NCI-H82 treated with DMSO at 0.1 percent for 48 hours (cell line): ENCODE measurements at regions not wholly inside any gene's neighbourhood (a gene's known extent, or its start where the extent isn't known, plus 50 kb on each side); places are given as distances from the start of the nearest gene placed in this dataset.

ENCODE experiments used
- DNase-seq: peaks from one replicate; lab custom pipeline; 2025; ENCODE audit not compliant: unreplicated experiment; lab: John Stamatoyannopoulos, UW

DNA sequence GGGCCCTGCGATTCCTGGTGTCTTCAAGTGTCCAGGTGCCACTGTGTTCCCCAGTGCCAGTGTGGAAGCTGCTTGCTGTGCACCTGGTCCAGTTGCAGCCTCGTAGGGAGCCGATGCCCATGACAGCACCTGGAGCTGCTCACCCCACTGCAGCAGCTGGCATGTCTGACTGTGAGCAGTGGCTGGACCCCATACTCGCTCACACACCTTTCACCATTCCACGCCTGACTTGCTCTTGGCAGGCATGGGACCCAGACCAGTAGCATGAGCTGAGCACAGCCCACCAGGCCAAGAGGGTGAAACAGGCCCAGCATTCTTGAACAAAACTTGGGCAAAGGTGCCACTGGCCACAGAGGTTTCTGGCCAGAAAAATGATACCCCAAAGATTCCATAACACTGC is 124.5 kb upstream of the THY1 start:
- no peak for DNase-seq

DNA sequence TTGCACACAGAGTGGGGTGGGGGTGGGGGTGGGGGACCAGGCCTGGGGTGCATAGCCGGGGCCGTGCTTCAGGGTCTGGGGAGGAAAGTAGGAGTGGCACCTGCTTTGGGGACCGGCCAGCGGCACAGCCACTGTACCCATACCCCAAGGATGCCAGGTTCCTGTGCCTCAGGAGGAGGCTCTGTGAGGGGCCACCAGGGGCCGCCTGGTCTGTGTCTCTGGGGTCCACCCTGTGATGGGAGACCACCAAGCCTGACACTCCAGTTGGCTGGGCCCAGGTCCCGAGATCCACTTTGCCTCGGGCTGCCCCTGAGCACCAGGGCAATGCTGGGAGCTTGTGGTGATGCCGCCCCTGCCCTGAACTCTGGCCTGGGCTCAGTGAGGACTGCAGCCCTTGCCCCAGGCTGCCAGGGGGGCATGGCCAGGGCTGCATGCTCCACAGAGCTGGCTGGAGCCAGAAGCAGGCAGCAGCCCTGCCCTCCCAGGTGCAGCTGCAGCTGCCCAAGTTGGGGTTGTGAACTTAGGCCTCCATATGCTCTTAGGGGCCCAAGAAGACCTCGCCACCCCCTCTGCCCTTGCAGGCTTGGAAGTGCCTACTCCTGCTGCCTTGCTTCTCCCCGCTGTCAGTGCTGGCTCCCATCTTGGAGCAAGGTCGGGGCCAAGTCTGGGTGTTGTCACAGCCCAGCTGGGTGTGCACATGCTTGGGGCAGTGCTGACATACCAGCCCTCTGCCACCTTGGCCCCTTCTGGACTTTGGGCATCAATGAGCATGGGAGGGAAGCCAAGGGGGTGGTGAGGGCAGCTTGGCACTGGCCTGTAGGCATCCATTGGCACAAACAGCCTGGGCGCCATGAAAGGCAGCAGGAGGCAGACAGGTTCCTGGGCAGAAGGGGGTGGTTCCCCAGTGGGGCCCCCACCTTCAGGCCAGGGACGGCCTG is 123.3 kb upstream of the THY1 start:
- DNase-seq = no peak

DNA sequence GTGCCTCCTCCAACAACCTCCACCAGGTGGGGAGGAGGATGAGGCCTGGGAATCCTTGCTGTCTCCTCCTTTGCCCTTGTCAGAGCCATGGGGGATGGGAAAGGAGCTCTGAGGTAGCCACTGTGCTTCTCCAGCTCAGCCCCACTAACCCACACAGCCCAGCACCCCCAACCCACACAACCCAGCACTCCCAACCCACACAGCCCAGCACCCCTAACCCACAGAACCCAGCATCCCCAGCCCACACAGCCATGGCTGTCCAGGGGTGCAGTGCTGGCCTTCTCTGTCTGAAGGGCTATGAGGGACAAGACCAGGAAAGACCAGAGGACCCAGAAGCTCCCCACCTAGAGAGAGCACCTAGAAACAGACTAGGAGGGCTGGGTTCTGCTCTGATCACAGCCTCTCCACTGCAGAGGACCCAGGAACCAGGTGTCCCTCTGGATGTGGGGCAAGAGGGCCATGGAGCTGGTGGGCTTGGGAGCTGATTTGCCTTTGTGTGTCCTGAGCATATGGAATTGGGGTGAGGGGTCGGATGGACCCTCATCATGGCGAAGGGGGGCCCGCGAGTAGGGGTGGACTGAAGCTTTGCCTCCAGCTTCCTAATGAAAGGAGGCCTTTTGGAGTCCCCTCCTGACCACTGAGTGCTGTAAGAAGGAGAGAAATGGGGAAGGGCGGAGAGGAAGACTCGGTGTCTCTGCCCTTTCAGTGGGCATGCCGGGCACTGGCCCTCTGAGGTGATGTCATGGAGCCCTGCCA is 117.6 kb upstream of the THY1 start:
- DNase-seq = no peak

DNA sequence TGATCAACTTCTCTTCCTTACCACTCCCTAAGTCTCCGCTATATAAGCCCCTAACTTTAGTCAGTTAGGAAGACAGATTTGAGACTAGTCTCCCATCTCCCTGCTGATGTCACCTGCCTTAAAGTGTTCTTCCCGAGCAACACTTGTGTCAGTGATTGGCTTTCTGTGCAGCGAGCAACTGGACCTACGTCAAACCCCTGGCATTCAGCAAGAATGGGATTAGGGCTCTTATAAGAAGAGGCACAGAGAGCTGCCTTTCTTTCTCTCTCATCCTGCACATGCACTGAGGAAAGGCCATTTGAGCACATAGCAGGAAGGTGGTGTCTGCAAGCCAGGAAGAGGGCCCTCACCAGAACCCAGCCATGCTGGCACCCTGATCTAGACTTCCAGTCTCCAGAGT is 116.6 kb upstream of the THY1 start:
- no peak for DNase-seq

DNA sequence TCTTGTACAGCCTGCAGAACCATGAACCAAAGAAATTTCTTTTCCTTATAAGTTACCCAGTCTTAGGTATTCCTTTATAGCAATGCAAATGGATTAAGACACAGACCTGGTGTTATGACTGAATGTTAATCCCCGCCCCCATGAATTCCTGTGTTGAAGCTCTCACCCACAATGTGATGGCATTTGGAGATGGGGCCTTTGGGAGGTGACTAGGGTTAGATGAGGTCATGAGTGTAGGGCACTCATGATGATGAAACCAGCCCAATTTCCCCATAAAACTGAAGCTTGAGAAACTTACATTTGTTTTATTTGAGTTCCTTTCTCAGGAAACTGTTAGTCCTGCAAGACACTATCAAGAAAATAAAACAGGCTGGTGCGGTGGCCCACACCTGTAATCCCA is 115.8 kb upstream of the THY1 start:
- DNase-seq = no peak

DNA sequence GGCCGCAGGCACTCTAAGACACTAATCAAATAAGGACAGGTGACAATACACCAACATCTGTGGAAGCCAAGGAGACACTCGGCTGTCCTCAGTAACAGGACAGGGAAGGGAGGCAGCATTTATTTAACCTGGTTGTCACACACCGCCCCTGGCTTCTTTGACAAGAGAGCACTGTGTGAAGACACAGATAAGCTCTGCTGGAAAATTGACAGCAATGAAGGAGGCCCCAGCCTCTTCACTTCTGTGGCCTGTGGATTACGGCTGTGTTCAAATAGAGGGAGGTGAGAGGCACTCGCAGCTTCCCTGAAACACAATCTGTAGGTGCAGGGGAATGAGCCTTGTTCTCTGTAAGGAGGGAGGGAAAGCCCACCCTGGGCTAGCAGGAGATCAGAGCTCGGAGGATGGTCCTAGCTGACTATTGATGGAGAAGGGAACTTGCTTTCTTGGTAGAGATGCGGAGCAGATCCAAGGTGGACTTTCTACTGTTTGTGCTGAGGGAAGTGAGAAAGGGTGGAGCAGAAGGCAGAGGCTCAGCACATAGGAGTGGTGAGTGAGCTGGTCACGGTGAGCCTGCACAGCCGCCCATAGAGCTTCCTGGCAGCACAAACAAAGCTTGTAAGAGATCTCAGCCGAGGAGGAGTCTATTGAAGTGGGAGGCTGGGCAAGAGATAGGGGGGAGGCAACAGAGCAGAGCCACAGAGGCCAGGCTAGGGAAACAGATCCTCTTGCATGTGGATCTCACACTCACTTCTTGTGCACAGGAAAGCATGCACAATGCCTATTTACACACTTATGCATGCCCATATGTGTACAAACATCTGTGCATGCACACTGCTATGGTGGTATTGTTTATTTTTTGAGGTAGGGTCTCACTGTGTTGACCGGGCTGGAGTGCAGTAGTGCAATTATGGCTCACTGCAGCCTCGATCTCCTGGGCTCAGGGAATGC is 114.6 kb upstream of the THY1 start:
- no peak for DNase-seq

DNA sequence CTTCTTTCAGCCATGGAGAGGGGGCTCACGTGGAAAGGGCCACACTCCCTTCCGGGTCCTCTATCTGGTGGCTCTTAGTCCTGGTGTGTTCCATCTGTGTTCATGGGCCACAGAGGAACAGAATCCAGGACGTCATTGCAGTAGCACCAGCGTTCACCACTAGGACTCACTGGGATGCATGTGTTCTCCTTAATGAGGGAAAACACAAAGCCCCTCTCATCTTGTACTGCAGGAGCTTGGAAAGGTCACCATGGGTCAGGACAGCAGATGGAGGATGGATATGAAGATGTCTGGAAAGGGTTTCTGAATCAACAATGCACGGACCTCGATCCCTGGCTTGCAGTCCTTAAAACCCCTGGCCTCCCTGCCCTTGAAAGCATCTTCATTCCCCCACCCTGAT is 113.8 kb upstream of the THY1 start:
- DNase-seq = peak; percentile 64

DNA sequence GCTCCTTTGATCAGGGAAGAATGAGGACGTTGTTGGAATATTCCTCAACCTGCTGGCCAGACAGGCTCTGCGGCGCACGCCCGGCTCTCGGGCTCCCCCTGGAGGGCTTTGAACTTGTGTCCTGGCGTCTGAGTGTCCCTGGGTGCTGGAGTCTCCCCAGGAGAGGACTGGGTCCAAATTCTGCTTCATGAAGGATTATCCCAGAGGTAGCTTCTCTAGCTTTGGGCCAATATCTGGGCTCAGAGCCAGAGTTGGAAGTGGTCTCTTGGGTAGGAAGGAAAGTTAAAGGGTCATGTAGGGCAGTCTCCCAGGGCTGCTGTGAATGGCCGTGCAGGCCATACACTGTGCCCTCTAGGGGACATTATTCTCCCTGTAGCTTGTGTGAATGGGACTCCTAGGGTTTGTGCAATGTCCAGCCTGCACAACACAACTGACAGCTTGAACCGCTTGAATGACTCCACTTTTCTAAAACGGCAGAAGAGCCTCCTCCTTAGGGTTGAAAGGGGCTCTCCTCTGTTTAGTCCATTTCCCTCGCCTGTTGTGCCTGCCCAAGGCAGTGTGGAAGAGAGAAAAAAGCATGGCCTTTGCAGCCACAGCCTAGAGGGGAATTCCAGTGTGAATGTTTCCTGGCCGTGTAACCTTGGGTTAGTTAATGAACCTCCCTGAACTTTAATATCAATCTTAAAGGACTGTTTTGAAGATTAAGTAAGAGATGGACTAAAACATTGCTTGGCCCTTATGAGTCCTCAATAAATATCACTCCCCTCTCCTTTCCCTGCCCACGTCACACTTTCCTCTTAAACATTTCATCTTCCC is 111.2 kb upstream of the THY1 start:
- DNase-seq = peak; percentile 70

DNA sequence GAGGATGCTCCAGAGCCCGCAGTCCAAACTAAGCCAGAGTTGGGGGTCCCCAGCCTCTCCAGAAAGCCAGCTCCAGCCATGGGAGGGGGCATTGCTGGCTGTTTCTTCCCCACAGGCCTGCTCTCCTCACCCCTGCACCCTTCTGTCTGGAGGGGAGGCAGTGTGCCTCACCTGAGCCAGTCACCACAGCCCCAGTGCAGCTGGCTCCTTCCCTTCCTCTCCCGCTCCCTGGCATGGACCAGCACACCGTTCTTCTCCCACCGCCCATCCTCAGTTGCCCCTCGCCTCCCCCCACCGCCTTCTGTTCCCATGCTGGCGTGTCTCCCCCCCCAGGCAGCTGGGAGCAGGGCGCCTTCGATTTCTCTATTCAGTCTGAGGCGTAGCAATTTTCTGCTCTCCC is 110.5 kb upstream of the THY1 start:
- no peak for DNase-seq

DNA sequence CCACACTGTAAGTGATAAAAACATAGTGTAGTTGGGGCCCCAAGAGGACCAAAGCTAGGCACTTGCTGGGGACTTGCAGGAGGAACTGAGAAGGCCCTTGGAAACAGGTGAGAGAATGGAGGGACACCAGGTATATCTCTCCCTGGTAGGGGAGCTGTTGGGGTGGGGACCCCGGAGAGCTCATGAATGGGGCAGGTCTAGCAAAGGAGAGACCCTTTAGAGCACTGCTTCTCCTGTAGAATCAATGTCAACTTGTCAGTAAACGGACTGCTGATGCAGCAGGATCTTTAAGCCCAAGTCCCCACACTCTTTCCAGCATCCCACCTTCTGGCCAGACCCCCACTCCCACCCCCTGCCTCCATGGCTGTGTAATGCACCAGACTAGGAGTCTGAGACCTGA is 109.6 kb upstream of the THY1 start:
- DNase-seq = no peak

DNA sequence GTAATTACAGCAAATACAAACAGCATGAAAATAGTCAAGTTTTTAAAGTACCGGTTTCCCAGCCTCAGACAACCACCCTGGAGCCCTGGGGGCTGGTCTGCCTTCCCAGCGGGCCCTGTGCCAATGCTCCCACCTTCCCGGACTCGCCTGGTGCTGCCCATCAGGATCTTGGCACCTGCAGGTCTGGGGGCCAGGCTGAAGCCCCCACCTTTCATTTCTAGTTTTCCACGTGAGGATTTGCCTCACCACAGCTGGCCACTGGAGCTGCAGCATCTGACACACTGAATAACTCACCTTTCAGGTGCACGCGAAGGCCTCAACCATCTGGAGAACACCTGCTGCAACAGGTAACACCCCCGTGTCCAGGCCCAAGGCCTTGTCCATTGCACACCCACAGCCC is 108.7 kb upstream of the THY1 start:
- no peak for DNase-seq

DNA sequence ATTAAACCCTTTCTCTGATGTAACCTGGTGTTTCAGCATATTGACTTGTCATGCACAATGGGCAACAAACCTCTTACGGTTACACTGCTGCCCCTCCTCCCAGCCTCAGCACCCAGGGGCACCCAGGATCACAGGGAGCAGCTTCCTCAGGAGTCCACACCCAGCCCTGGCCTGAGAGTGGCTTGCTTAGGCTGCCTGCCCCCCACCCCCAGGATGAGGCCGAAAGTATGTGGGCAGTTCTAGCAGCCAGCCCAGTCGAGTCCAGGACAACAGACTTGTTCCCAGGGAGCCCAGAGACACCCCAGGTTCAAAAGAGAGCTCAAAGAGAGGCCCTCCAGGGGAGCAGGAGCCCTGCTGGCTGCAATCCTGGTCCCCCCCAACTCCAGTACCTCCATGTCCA is 108.1 kb upstream of the THY1 start:
- DNase-seq = no peak

DNA sequence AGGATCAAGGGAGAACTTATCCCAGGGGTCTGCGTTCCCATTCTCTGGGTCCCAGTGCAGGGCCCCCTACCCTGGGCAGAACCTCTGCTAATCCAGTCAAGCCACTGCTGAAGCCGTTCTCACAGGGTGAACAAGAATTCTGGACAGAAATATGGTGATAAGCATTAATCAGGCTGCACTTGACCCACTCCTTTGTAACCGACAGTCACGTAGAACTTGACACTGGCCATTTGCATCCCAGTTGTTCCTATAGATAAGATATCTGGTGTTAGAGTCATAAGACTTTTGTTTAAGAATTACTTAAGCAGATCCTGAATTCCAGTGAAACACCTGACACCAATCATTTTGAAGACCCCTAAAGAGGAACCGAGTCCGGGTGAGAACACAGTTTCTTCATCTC is 107.5 kb upstream of the THY1 start:
- no peak for DNase-seq

DNA sequence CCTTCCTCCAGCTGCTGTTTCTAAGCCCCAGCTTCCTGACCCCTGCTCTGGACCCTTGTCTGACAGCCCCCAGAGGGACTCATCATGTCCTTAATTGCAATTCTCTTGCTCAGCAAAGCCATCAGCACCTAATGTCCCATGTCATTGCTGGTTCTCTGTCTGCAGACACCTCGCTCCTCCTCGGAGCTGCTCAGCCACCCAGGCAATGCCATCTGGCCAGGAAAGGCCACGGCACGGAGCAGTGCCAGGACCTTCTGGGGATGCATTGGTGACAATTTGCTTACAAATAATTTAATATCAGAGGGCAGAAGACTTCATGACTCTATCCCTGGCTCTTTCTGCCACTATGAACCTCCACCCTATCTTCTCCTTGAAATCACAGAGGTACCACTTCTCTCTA is 107.0 kb upstream of the THY1 start:
- no peak for DNase-seq

DNA sequence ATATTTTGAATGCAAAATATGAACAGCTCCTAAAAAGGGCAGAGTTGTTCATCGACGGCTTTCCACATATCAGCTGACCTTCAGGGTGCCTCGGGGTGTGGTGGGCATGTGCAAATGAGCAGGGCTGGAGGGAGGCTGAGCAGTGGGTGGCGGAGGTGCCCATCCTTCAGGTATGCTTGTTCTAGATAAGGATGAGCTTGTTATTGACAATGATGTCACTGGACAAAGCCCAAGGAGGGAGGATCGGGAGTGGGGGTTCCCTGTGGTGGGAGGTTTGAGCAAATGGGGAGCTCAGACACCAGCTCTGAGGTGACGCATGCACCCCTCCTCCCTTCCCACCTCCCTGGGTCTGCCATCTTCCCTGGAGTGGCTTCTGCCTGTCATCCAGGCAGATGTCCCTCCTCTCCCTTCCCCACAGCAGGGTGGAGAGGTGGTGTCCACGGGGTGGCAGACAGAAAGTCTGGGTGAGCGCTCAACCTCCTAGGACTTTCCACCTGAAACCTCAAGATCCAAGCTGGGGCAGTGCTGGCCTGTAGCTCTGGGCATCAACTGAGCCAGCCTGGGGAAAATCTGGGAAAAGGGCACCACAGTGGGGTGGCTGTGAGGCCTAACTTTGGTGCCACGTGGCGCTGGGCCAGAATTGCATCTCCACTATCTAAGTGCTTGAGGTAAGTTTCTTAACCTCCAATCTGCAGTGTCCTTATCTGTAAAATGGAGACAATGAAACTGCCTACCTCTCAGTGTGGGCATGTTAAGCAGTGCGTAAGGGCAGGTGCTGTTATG is 106.3 kb upstream of the THY1 start:
- DNase-seq = no peak

DNA sequence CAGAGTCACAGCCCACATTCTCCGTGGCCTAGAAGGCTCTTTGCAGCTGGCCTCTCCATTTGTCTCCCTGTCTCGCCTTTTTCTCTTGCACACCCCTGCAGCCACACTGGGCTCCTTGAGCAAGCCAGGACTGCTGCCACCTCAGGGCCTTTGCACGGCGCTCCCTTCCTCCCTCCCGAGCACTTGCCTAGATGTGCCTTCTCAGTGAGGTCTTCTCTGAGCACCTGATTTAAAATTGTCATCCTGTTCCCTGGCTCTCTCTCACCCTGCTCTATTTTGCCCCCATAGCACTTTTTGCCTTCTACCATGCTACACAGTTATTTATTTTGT is 102.9 kb upstream of the THY1 start:
- no peak for DNase-seq

DNA sequence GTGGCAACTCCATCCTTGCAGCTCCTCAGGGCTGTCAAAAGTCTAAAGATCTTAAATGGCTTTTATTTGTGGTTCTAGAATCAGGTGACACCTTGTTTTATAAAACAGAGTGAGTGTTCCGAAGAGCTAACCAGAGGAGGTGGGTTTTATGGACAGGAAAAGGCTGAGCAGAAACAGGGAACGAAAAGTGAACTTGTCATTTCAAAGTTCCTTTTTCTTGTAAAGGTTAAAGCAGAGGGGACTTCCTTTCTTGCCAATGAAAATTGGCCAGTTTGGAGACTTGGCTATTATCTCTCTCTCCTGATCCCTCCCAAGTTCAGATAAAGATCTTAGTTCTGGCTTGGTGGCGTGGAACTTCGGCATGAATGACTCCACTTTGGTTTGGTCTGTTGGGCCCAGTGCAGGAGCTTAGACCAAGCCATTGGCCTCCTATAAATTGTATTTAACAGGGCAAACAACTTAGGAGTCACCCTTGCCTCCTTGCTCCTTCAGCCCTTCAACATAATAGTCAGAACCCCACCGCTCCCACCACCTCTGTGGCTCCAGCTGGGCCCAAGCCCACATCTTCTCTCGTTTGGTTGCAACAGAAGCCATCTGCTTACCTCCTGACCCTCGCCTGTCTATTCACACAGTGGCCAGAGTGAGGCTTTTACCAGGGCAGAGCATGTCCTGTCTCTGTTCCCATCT is 102.4 kb upstream of the THY1 start:
- DNase-seq = no peak

DNA sequence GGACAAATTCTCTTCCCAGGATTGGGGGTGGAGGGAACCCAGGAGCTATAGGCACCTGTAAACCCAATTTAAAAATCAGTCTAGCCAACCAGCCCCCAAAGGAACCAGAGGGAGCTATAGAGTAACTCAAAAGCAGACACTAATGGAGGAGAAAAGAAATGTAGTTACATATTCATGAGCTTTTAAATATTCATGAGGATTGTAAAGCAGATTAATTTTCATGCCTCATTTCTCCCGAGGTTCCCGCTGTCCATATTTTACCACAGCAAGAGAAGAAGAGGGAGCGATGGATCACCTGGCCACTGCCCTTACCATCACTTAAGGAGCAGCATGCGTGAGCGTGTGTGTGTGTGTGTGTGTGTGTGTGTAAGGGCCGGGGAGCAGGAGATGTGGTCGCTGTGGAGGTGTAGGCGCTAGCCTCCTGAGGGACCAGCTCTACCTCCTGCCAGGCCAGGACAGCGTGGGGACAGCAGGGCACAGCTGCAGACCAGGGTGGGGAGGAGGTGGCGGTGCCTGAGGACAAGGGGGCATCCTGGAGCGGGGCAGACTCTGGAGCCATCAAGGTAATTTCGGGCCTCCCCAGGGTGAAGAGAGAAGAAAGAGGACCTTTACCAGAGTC is 100.7 kb upstream of the THY1 start:
- DNase-seq = no peak

DNA sequence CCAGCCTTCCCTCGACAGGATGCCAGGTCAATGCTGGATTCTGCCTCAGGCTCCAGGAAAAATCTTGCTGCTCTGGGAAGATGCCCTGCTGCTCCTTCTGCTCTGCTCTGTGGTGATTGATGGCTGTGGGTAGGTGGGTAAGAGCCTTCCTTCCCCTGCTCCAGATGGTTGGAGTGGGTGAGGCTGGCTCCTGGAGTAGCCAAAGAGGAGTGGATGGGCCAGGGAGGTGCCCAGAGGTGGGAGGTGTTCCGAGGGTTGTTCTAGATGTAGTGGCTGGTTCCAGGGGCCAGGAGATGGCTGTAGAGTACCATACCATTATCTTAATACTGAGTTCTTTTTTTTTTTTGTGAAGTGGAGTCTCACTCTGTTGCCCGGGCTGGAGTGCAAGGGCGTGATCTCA is 99.6 kb upstream of the THY1 start:
- DNase-seq = no peak
